Skeletal muscle satellite cell (primary cell): ENCODE measurements at regions not wholly inside any gene's neighbourhood (a gene's known extent, or its start where the extent isn't known, plus 50 kb on each side); places are given as distances from the start of the nearest gene placed in this dataset.

ENCODE experiments used
- H3K27me3 ChIP-seq: 2 replicates; pipeline ENCODE4 v1.7.0; 2013; ENCODE audit warnings: low read length; ENCODE audit not compliant: control insufficient read depth, insufficient read depth
- H3K36me3 ChIP-seq: 2 replicates; pipeline ENCODE4 v1.7.0; 2013; ENCODE audit warnings: mild to moderate bottlenecking, control low read depth, low read length; ENCODE audit not compliant: insufficient read depth
- H3K4me1 ChIP-seq: 2 replicates; pipeline ENCODE4 v1.7.0; 2013; ENCODE audit warnings: low read length; ENCODE audit not compliant: control insufficient read depth, insufficient read depth
- H3K4me2 ChIP-seq: 2 replicates; pipeline ENCODE4 v1.7.0; 2013; ENCODE audit warnings: mild to moderate bottlenecking, low read length
- H3K4me3 ChIP-seq: 2 replicates; pipeline ENCODE4 v1.7.0; 2013; ENCODE audit warnings: low read length
- H3K9ac ChIP-seq: 2 replicates; pipeline ENCODE4 v1.7.0; 2013; ENCODE audit warnings: mild to moderate bottlenecking, low read depth, low read length, moderate library complexity
- H3K9me3 ChIP-seq: replicated peaks from 2 replicates; pipeline ENCODE4 v1.7.0; 2013; ENCODE audit warnings: mild to moderate bottlenecking, control low read depth, low read length

DNA sequence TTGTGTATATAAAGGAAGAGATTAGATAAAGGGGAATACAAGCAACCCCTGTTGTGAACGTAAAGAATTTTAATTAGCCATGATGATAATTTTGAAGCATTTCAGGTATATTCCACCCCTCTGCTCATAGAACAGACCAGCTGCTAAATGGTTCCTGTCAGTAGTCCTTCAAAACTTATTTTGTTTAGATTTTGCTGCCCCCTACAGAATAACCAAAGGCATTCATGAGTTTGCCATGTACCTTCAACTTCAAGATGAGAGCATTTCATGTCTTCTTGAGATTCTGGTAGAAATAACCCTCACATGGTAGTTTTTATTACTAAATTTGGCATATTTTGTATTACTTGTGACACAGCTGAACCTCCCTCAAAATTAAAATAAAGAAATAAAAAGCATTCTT lies 1586.7 kb downstream of the HACE1 start:
- H3K9ac ChIP-seq = no peak overlapping the region

GRCh38 chr6:103269581-103269980 lies 1590.1 kb downstream of the HACE1 start:
- H3K9me3 ChIP-seq = no peaks in the 10 kb centered on the region
- no peak overlapping the region for H3K4me3 ChIP-seq
- no peak overlapping the region for H3K9ac ChIP-seq
- no peak overlapping the region for H3K4me2 ChIP-seq
- H3K36me3 ChIP-seq = no peaks in the 10 kb centered on the region
- H3K4me1 ChIP-seq = no peaks in the 10 kb centered on the region
- no peaks in the 10 kb centered on the region for H3K27me3 ChIP-seq

More for the DNA sequence above, 1586.7 kb downstream of the HACE1 start:
- Histone ChIP-seq H3K4me3 (no peak overlapping the region), H3K9me3 (no peaks in the 10 kb centered on the region), H3K4me1 (no peaks in the 10 kb centered on the region), H3K27me3 (no peaks in the 10 kb centered on the region), H3K36me3 (no peaks in the 10 kb centered on the region), H3K4me2 (no peak overlapping the region)

- no peak overlapping the region for H3K4me3 ChIP-seq
- H3K4me1 ChIP-seq = no peaks in the 10 kb centered on the region
- no peaks in the 10 kb centered on the region for H3K27me3 ChIP-seq
- H3K9ac ChIP-seq = no peak overlapping the region
- no peaks in the 10 kb centered on the region for H3K9me3 ChIP-seq
- no peaks in the 10 kb centered on the region for H3K36me3 ChIP-seq
- H3K4me2 ChIP-seq = no peak overlapping the region
These were observed 1591.4 kb downstream of the HACE1 start for GRCh38 chr6:103268335-103268734.

GRCh38 chr6:103264020-103264419 lies 1595.7 kb downstream of the HACE1 start:
- Histone ChIP-seq H3K9ac (no peak overlapping the region), H3K27me3 (no peaks in the 10 kb centered on the region), H3K4me2 (no peak overlapping the region), H3K36me3 (no peaks in the 10 kb centered on the region), H3K4me1 (no peaks in the 10 kb centered on the region), H3K9me3 (no peaks in the 10 kb centered on the region), H3K4me3 (no peak overlapping the region)

GRCh38 chr6:103255132-103255531 lies 1604.6 kb downstream of the HACE1 start:
- no peaks in the 10 kb centered on the region for H3K36me3 ChIP-seq
- no peak overlapping the region for H3K9ac ChIP-seq
- H3K27me3 ChIP-seq = no peaks in the 10 kb centered on the region
- peaks cover 3% of the 10 kb centered on the region for H3K9me3 ChIP-seq
- H3K4me1 ChIP-seq = no peaks in the 10 kb centered on the region
- no peak overlapping the region for H3K4me3 ChIP-seq
- H3K4me2 ChIP-seq = no peak overlapping the region

GRCh38 chr6:103236923-103237322 lies 1622.8 kb downstream of the HACE1 start:
- H3K9me3 ChIP-seq = no peaks in the 10 kb centered on the region
- no peak overlapping the region for H3K4me2 ChIP-seq
- H3K27me3 ChIP-seq = no peaks in the 10 kb centered on the region
- no peaks in the 10 kb centered on the region for H3K36me3 ChIP-seq
- no peak overlapping the region for H3K9ac ChIP-seq
- H3K4me3 ChIP-seq = no peak overlapping the region
- no peaks in the 10 kb centered on the region for H3K4me1 ChIP-seq

GRCh38 chr6:103231181-103231580 lies 1628.5 kb downstream of the HACE1 start:
- Histone ChIP-seq H3K4me2 (no peak overlapping the region), H3K27me3 (no peaks in the 10 kb centered on the region), H3K9me3 (no peaks in the 10 kb centered on the region), H3K9ac (no peak overlapping the region), H3K4me1 (no peaks in the 10 kb centered on the region), H3K4me3 (no peak overlapping the region), H3K36me3 (no peaks in the 10 kb centered on the region)

DNA sequence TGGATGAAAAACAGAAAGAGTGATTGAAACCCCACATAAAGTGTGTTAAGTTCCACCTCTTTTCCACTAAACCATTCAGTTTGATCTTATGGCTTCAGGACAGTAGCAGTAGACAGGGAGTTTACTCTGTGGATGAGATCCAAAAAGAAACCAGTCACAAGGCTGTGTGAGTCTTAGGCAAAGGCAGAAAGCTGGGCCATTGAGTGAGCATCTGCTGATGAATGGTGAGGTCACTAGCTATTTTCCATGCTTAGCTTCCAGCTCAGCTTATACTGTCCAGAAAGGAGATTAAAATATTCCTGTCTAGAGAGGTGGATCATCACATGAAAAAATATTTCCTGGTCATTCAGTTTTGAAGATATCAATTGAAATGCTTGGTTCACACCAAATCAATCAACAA lies 1643.9 kb downstream of the HACE1 start:
- Histone ChIP-seq H3K4me3 (no peak overlapping the region), H3K9ac (no peak overlapping the region), H3K27me3 (no peaks in the 10 kb centered on the region), H3K4me1 (no peaks in the 10 kb centered on the region), H3K36me3 (no peaks in the 10 kb centered on the region), H3K4me2 (no peak overlapping the region), H3K9me3 (peaks cover 4% of the 10 kb centered on the region)

DNA sequence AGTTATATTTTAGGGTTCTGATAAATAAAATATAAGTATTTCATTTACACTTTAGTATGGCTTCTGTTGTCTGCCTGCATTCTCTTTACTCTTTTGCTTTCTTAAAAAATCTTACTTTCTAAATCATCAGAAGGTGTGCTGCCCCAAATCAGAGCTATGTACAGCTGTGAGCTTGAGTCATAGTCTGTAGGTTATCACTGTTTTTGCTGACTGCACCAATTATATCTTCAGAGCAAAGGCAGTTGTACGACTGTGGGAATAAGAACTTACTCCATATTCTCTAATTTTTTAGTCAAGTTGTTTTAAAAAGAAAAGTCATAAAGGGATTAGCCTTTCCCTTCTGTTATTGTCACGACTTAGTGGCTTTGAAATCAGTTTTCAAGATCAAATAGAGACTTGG lies 1649.0 kb downstream of the HACE1 start:
- Histone ChIP-seq H3K36me3 (no peaks in the 10 kb centered on the region), H3K4me1 (no peaks in the 10 kb centered on the region), H3K9ac (no peak overlapping the region), H3K9me3 (peaks cover 2% of the 10 kb centered on the region), H3K27me3 (no peaks in the 10 kb centered on the region), H3K4me2 (no peak overlapping the region), H3K4me3 (no peak overlapping the region)

- Histone ChIP-seq H3K4me1 (no peaks in the 10 kb centered on the region), H3K27me3 (no peaks in the 10 kb centered on the region), H3K4me3 (no peak overlapping the region), H3K9ac (no peak overlapping the region), H3K9me3 (no peaks in the 10 kb centered on the region), H3K36me3 (no peaks in the 10 kb centered on the region), H3K4me2 (no peak overlapping the region)
These were observed 1661.3 kb downstream of the HACE1 start for GRCh38 chr6:103198386-103198785.

- Histone ChIP-seq H3K9me3 (peaks cover 4% of the 10 kb centered on the region), H3K4me2 (no peak overlapping the region), H3K4me3 (no peak overlapping the region), H3K36me3 (no peaks in the 10 kb centered on the region), H3K4me1 (no peaks in the 10 kb centered on the region), H3K27me3 (no peaks in the 10 kb centered on the region), H3K9ac (no peak overlapping the region)
These were observed 1666.3 kb downstream of the HACE1 start for GRCh38 chr6:103193413-103193812.

DNA sequence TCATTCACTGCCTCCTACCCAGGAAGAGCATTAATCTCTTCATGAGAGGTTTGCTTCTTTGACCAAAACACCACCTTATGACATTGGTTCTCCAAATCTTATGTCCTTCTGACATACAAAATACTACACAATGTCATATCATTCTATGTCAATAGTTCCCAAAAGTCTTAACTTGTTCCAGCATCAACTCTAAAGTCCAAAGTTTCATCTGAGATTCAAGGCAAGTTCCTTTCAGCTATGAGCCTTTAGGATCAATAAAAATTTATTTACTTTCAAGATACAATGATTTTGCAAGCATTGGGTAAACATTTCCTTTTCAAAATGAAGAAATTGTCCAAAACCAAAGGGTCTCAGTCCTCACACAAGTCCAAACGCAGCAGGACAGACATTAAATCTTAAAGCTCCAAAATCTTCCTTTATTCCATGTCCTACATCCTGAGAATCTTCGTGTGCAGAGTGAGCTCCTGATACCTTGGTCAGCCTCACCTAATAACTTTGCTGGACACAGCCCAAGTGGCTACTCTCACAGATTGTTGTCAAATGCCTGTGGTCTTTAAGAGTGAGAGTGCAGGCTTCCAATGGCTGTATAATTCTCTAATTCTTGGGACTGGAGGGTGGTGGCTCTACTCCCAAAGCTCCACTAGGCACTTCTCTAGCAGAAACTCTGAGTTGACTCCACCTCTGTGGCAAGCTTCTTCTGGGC lies 1668.2 kb downstream of the HACE1 start:
- H3K27me3 ChIP-seq = no peaks in the 10 kb centered on the region

More for the DNA sequence above, 1668.2 kb downstream of the HACE1 start:
- H3K4me1 ChIP-seq = no peaks in the 10 kb centered on the region
- H3K9ac ChIP-seq = no peak overlapping the region
- H3K4me3 ChIP-seq = no peak overlapping the region
- peaks cover 4% of the 10 kb centered on the region for H3K9me3 ChIP-seq
- H3K36me3 ChIP-seq = no peaks in the 10 kb centered on the region
- no peak overlapping the region for H3K4me2 ChIP-seq
